ENCODE measurements at regions not wholly inside any gene's neighbourhood (a gene's known extent, or its start where the extent isn't known, plus 50 kb on each side); places are given as distances from the start of the nearest gene placed in this dataset.

GRCh38 chr5:4020400-4020799, 424.8 kb downstream of the IRX1 start:
- H3K4me1 ChIP-seq: no peaks in the 10 kb centered on the region
- CTCF ChIA-PET: no interaction called here
- no peak for ATAC-seq

GRCh38 chr5:4022056-4022670, 426.5 kb downstream of the IRX1 start:
- Histone ChIP-seq H3K4me1 (no peaks in the 10 kb centered on the region), H3K27ac (no peak overlapping the region), H3K4me3 (no peak overlapping the region), H3K4me2 (no peak overlapping the region), H3K9me3 (no peaks in the 10 kb centered on the region)
- no peak for FAIRE-seq
- TF ChIP-seq RARB (CRISPR knock-in tag; IDR thresholded peaks at IDR 0.05): no peak
- no peak for TF ChIP-seq NR3C1 (IDR thresholded peaks at IDR 0.05)
- TF ChIP-seq E2F6 (IDR thresholded peaks at IDR 0.05; ENCODE audit: borderline replicate concordance, low read depth): no peak
- ATAC-seq: no peak
- ChIA-PET CTCF (no interaction called here), POLR2A (no interaction called here)
- no peak for DNase-seq (ENCODE audit: low read depth in 1 of 2, low spot score in 1 of 2)
- WGBS (ENCODE audit: missing lambda C conversion rate): 44% methylated on average over 18 of the region's 19 CpGs

More at GRCh38 chr5:4020400-4020799, 424.8 kb downstream of the IRX1 start:
- no peak overlapping the region for H3K4me3 ChIP-seq
- H3K4me2 ChIP-seq: no peak overlapping the region
- no peak overlapping the region for H3K27ac ChIP-seq
- POLR2A ChIA-PET: no interaction called here
- TF ChIP-seq E2F6 (IDR thresholded peaks at IDR 0.05; ENCODE audit: borderline replicate concordance, low read depth): no peak
- no peak for TF ChIP-seq EHF (CRISPR knock-in tag; IDR thresholded peaks at IDR 0.05)
- no peak for TF ChIP-seq EP300 (IDR thresholded peaks at IDR 0.05)
- no peak for TF ChIP-seq CBX8 (IDR thresholded peaks at IDR 0.05)
- TF ChIP-seq ZC3H11A (IDR thresholded peaks at IDR 0.05): no peak
- TF ChIP-seq CBX2 (IDR thresholded peaks at IDR 0.05; ENCODE audit: borderline replicate concordance, low read depth): no peak
- no peak for TF ChIP-seq HOXB5 (CRISPR knock-in tag; IDR thresholded peaks at IDR 0.05)
- no peak for TF ChIP-seq HES2 (IDR thresholded peaks at IDR 0.05)
- no peak for TF ChIP-seq CTCF (IDR thresholded peaks at IDR 0.05)
- no peak for TF ChIP-seq PHF8 (IDR thresholded peaks at IDR 0.05; ENCODE audit: borderline replicate concordance, low read depth)
- TF ChIP-seq POLR2A (IDR thresholded peaks at IDR 0.05; ENCODE audit: low read length): no peak
- H3K9me3 ChIP-seq: no peaks in the 10 kb centered on the region
- DNase-seq (ENCODE audit: low read depth in 1 of 2, low spot score in 1 of 2) (no peak), FAIRE-seq (no peak)
- WGBS (ENCODE audit: missing lambda C conversion rate): 17% methylated on average over 3 of the region's 3 CpGs

GRCh38 chr5:4023091-4023752, 427.6 kb downstream of the IRX1 start:
- FAIRE-seq (no peak), DNase-seq (ENCODE audit: low read depth in 1 of 2, low spot score in 1 of 2) (no peak), ATAC-seq (no peak)
- Histone ChIP-seq H3K9me3 (no peaks in the 10 kb centered on the region), H3K4me1 (no peaks in the 10 kb centered on the region), H3K4me3 (no peak overlapping the region), H3K4me2 (no peak overlapping the region), H3K27ac (no peak overlapping the region)
- 55% methylated on average over 23 of the region's 23 CpGs for WGBS (ENCODE audit: missing lambda C conversion rate)
- ChIA-PET CTCF (no interaction called here), POLR2A (no interaction called here)
- TF ChIP-seq ATOH8 (CRISPR knock-in tag; IDR thresholded peaks at IDR 0.05; ENCODE audit: low read depth): no peak
- no peak for TF ChIP-seq MAZ (IDR thresholded peaks at IDR 0.05; ENCODE audit: borderline replicate concordance, low read depth, low read length)
- TF ChIP-seq MYC (IDR thresholded peaks at IDR 0.05; ENCODE audit: borderline replicate concordance, low read length): no peak
- TF ChIP-seq RARB (CRISPR knock-in tag; IDR thresholded peaks at IDR 0.05): no peak
